Stomach (tissue), 4 donors: ENCODE measurements at regions not wholly inside any gene's neighbourhood (a gene's known extent, or its start where the extent isn't known, plus 50 kb on each side); places are given as distances from the start of the nearest gene placed in this dataset.
A peak's percentile ranks its signal among the peaks of the same experiment; 100 is the strongest.

Experiments used
- EP300 ChIP-seq: sonication (generic); formaldehyde crosslinking; IDR thresholded peaks from one replicate; pipeline ENCODE4 v1.6.1; 2017; ENCODE audit warnings: antibody characterized with exemption
- TF ChIP-seq, protein P1 (sequence below), 7 experiments: fragments of 450-650 bp in 4 of 7; fragments of 200-600 bp in 3 of 7; sonication (generic) in 3 of 7; IDR thresholded peaks; one replicate each; pipeline ENCODE4 v1.5.1; 2016 to 2019; ENCODE audit warnings: antibody characterized with exemption in 7 of 7, control low read depth in 2 of 7, mild to moderate bottlenecking in 1 of 7

DNA sequence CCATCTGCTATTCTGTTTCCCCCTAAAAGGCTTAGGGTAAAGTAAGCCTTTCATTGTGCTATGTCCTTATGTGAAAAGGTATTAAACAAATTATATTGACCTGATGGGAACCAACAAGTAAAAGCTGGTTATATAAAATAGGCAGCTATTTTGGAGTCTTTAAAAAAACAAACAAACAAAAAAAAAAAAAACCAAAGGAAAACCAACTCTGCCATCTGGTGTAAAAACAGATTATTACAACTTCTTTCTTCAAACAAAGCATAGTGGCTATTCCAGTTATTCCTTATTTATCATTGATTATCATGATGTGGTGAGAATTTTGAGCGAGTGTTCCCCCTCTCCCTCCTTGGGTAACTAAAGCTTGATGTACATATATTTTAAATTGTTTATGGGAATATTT lies 122.3 kb upstream of the FHL2 start:
- no peak for TF ChIP-seq EP300
- TF ChIP-seq, protein P1, sequence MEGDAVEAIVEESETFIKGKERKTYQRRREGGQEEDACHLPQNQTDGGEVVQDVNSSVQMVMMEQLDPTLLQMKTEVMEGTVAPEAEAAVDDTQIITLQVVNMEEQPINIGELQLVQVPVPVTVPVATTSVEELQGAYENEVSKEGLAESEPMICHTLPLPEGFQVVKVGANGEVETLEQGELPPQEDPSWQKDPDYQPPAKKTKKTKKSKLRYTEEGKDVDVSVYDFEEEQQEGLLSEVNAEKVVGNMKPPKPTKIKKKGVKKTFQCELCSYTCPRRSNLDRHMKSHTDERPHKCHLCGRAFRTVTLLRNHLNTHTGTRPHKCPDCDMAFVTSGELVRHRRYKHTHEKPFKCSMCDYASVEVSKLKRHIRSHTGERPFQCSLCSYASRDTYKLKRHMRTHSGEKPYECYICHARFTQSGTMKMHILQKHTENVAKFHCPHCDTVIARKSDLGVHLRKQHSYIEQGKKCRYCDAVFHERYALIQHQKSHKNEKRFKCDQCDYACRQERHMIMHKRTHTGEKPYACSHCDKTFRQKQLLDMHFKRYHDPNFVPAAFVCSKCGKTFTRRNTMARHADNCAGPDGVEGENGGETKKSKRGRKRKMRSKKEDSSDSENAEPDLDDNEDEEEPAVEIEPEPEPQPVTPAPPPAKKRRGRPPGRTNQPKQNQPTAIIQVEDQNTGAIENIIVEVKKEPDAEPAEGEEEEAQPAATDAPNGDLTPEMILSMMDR (IDR thresholded peaks at IDR 0.05): peak in 5 of 7 experiments; percentile 24 to 74 (median 44)
